DMS114 treated with DMSO at 0.1 percent for 48 hours (cell line): ENCODE measurements at regions not wholly inside any gene's neighbourhood (a gene's known extent, or its start where the extent isn't known, plus 50 kb on each side); places are given as distances from the start of the nearest gene placed in this dataset.

Experiments
- DNase-seq: peaks from one replicate; lab custom pipeline; 2025; ENCODE audit not compliant: unreplicated experiment; lab: John Stamatoyannopoulos, UW

- DNase-seq, result no peak
These were observed 270.3 kb upstream of the SALL3 start for GRCh38 chr18:78709261-78709809.

- DNase-seq, result no peak
These were observed 268.3 kb upstream of the SALL3 start for GRCh38 chr18:78711316-78711715.

DNA sequence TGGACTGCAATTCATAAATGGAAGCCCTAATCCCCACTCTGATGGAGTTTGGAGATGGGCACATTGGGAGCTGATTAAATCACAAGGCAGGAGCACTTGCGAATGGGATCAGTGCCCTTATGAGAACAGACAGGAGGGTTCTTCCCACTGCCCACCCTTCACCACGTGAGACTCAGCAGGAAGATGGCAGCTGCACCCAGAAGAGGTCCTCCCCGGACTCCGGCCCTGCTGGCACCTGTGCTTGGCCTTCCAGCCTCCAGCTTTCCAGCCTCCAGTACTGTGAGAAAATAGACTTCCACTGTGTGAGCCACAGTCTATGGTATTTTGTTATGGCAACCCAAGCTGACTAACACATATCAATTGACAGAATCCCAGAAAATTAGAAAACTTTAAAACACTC, 267.6 kb upstream of the SALL3 start:
- no peak for DNase-seq

DNA sequence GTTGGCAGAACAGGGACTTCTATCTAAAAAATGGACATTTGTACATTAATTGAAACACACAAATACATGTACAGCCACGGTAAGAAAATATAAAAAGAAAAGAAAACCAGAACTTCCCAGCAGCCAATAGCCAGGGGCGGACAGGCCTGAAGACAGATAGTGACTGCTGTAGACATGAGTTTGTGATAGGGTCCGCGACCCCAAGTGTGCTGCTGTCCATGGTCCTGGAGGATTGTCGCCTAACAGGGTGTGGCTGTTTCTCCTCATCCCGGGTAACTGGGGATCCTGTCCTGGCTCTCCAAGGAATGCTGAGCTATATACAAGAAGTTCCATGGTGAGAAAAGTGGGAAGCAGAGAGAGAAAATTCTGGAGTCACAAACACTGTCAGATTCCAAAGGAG, 266.5 kb upstream of the SALL3 start:
- DNase-seq, result no peak

DNA sequence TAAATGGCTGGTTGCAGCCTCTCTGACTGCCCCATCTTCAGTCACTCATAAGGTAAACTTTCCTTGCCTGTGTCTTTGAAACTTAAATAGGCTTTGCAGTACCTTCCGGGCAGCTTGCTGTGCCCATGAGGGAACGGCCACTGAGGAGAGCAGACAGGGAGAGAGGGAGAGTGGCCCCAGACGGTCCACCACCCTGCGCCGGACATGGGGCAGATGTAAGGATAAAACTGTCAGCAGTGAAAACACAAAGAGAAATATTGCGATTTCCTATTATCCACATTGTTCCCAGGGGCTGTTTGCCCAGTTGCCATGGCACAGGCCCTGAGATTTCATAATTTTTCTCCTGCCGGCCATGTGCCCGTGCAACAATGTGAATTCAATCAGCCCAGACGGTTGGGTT, 265.9 kb upstream of the SALL3 start:
- no peak for DNase-seq

- DNase-seq, result no peak
These were observed 263.6 kb upstream of the SALL3 start for GRCh38 chr18:78716022-78716421.

DNA sequence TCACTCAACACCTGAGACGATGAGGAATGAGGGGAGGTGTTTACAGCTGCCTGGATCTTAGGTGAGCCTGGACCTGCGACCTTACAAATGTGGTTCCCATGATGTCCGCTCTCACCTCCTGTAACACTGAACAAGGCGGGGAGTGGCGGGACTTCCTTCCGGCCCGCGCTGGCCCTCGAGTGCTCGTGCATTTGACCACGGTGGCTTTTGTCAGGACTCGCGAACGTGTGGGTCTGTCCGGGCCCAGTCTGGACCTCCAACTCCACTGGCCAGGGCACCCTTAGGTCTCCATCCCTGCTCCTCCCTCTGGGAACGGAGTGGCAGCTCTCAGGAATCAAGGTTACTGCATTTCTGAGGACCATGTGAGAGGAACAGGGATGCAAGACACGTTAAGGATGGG, 263.0 kb upstream of the SALL3 start:
- no peak for DNase-seq

GRCh38 chr18:78717051-78717765, 262.4 kb upstream of the SALL3 start:
- no peak for DNase-seq

- no peak for DNase-seq
These were observed 261.9 kb upstream of the SALL3 start for GRCh38 chr18:78717766-78718150.

DNA sequence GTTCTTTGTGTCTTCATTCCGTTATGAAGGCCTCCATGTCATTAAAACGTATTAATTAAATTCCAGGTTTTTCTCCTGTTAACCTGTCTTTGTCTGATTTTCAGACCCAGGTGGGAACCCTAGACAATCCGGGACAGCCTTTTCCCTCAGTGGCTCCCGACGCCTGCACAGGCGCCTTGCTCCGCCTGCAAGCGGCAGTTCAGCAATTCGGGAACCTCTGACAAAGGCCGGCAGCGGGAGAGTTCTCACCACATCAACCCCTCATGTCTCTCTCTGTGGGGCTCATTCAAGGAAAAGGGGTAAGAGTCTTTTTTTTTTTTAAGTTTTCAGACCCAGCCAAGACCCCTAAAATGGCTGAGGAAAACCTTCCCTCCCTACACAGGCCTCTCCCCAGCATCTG, 259.8 kb upstream of the SALL3 start:
- DNase-seq, result no peak

DNA sequence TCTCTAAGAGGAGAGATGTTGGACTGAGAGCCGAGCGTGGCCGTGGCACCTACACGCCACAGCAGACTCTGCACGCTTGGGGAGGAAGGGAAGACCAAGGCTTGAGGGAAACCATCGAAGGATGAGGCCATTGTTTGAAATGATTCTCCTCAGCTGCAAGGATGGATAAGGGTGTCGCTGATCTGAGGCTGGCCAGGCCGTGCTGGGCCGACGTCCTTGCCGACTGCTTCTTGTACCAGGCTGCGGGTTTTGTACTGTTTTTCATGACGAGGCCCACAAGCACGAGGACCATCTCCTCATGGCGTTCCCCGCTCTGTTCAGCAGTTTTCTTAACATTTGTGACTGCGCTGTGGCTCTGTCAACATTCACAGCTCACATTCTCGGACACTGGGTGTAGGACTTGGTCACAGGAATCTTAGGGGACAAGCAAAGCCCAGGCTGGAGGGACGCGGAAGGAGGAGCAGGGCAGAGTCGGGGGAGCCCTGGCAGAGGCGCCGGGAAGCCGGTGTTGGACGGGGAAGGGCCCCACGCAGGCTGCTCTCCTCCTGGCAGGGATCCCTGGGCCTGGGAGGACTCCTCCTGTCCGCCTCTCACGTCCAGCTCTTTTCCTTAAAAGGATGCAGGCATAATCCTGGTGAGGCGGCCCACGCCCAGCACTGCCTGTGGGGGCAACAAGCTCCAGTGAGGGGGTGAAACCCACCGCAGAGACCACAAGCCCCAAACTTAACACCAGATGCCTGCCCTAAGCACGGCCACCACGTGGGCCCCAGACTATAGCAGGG, 259.0 kb upstream of the SALL3 start:
- no peak for DNase-seq

DNA sequence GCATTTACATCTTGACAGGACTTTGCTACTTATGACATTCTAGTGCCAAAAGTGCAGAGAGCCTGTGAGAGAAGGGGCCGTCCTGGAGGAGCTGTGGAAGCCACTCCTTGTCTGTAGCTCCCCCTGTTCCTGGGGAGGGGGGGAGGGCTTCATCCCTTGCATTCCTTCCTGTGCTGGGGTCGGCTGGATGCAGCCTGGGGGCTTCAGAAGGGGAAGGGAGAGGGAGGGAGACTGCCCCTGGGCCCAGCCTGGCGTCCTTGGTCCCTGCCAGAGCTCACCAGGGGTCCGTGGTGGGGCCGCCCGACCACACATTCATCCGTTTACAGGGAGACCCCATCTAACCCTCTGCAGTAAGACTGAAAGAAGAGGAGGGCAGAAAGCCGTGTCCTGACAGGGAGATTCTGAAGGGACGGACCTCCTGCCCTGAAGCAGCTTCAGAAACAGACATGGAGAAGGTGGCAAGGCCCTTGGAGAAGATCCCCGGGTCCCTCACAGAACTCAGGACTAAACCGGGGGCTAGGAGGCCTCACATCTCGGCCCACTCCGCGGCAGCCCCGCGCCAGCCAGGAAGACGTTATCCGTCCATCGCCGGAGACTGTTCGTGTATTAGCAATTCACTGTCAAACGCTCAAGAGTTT, 258.3 kb upstream of the SALL3 start:
- DNase-seq, result no peak

DNA sequence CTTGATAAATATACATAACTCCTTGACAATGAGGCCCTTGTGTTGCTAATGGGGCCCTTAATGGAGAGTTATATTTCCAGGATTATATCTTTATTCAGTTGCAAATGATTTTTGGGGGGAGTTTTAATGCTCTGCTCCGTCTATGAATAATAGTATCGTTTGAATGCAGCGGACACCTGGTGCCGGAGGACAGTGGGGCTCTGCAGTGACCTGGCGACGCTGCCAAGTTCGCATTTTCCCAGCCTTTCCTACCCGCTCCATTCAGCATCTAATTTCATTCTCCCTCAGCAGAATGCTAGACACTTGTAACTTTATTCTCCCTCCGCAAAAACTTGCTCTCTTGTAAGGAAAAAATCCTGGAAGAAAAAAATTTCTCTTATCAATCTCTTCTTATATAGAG, 257.6 kb upstream of the SALL3 start:
- DNase-seq, result no peak

- no peak for DNase-seq
These were observed 257.2 kb upstream of the SALL3 start for GRCh38 chr18:78722386-78722785.

GRCh38 chr18:78722929-78723710, 256.5 kb upstream of the SALL3 start:
- DNase-seq, result no peak

GRCh38 chr18:78724214-78724914, 255.3 kb upstream of the SALL3 start:
- no peak for DNase-seq

- DNase-seq, result no peak
These were observed 254.2 kb upstream of the SALL3 start for GRCh38 chr18:78725426-78725825.

DNA sequence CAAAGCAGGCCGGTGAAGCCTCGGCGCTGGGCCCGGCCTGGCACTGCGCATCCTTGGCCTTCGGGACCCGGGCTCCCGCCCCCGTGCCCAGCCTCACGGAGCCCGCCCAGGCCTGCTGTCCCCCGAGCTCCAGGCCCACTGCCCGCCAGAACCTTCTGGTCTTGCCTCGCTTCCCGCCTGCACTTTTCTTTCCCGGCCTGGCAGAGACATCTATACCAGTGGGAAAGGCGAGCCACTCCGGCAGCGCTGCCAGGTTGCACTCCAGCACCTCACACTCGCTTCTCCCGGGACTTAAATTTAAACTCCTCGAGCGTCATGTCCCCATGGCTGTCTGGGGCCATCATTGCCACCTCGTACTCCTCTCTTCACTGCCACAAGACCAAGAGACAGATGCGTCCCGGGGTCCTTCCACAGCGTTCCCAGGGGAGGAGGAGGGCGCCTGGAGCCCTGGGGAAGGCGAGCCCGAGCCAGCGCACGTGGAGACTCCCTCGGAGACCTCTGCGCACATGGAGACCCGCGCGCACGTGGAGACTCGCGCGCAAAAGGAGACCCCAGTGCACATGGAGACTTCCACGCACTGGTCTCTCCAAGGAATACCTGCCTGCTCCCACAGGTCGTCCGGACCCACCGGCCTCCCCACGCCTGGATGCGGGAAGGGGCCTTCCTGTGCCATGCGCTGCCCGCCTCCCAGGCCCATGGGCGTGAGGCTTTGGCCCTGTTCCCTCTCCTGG, 253.1 kb upstream of the SALL3 start:
- DNase-seq, result no peak

GRCh38 chr18:78727057-78727739, 252.4 kb upstream of the SALL3 start:
- no peak for DNase-seq
